ENCODE measurements at regions not wholly inside any gene's neighbourhood (a gene's known extent, or its start where the extent isn't known, plus 50 kb on each side); places are given as distances from the start of the nearest gene placed in this dataset.
"Not testable (repeated sequence)": the region's sequence is repeated elsewhere in the genome, so short reads cannot be mapped to it uniquely, and the experiment has no call there.

DNA sequence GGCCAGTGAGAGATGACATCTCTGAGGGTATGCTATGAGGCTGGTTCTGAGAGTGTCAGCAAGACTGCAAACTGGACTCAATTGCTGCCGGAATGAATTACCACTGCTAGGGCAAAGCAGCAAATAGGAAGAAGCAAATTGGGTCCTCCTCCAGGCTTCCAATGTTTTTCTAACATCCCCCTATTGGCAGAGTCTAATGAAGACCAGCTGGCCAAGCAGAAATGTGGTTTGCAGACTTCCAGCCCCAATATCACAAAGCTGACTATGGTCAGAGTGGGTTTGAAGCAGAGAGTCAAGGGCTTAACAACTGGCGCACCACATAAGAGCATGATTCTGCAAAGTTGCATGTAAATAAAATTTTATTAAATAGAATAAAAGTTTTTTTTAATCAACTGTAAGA lies 225.4 kb upstream of the GLRA2 start:
- no peaks in the 10 kb centered on the region for H3K27me3 ChIP-seq (ENCODE audit: control insufficient read depth in 2 of 2, insufficient read depth in 2 of 2, low read length in 2 of 2)
- no peaks in the 10 kb centered on the region for H3K4me1 ChIP-seq (replicated peaks in 1 of 2; ENCODE audit: control insufficient read depth in 2 of 2, insufficient read depth in 2 of 2, low read length in 2 of 2)
- intact Hi-C loops (cut with micrococcal nuclease) (no loop called here), in situ Hi-C loops (cut with MboI) (no loop called here)
- H3K79me2 ChIP-seq (ENCODE audit: control insufficient read depth, insufficient read depth, low read length): no peaks in the 10 kb centered on the region
- H3K36me3 ChIP-seq (ENCODE audit: control insufficient read depth, insufficient read depth, low read length): no peaks in the 10 kb centered on the region
- ChIA-PET POLR2A (no interaction called here), CTCF (ENCODE audit: low intra/inter-chr PET ratio) (no interaction called here)
- no peak overlapping the region for H3K4me3 ChIP-seq
- FAIRE-seq (no peak), DNase-seq (ENCODE audit: extremely low read depth in 1 of 4, low spot score in 3 of 4) (no peak), ATAC-seq (no peak)
- TF ChIP-seq KDM2B (CRISPR knock-in tag; IDR thresholded peaks at IDR 0.05) (no peak), SLC30A9 (CRISPR knock-in tag; IDR thresholded peaks at IDR 0.05) (no peak)
- TF ChIP-seq, protein P1, sequence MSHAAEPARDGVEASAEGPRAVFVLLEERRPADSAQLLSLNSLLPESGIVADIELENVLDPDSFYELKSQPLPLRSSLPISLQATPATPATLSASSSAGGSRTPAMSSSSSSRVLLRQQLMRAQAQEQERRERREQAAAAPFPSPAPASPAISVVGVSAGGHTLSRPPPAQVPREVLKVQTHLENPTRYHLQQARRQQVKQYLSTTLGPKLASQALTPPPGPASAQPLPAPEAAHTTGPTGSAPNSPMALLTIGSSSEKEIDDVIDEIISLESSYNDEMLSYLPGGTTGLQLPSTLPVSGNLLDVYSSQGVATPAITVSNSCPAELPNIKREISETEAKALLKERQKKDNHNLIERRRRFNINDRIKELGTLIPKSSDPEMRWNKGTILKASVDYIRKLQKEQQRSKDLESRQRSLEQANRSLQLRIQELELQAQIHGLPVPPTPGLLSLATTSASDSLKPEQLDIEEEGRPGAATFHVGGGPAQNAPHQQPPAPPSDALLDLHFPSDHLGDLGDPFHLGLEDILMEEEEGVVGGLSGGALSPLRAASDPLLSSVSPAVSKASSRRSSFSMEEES (CRISPR knock-in tag; IDR thresholded peaks at IDR 0.05): no peak
- no peak overlapping the region for H3K4me2 ChIP-seq (ENCODE audit: insufficient read depth, low read length)
- 0% methylated on average over 2 of the region's 2 CpGs for WGBS (ENCODE audit: insufficient coverage, low coverage, missing lambda C conversion rate)
- H3K9me1 ChIP-seq (ENCODE audit: control insufficient read depth, insufficient read depth, low read length): no peaks in the 10 kb centered on the region
- H3K27ac ChIP-seq (ENCODE audit: extremely low read depth, low read depth, low read length): no peak overlapping the region
- BruUV-seq (replicated peaks): no TSS peak
- H3K9me3 ChIP-seq (replicated peaks; ENCODE audit: control insufficient read depth, insufficient read depth, low read depth, low read length): no peaks in the 10 kb centered on the region
- H3K9ac ChIP-seq (ENCODE audit: insufficient read depth in 1 of 2, low read depth in 2 of 2, low read length in 2 of 2): no peak overlapping the region
- H4K20me1 ChIP-seq (replicated peaks; ENCODE audit: control insufficient read depth, insufficient read depth, low read length): no peaks in the 10 kb centered on the region
- no peak overlapping the region for H2AFZ ChIP-seq (ENCODE audit: low read depth, low read length)

DNA sequence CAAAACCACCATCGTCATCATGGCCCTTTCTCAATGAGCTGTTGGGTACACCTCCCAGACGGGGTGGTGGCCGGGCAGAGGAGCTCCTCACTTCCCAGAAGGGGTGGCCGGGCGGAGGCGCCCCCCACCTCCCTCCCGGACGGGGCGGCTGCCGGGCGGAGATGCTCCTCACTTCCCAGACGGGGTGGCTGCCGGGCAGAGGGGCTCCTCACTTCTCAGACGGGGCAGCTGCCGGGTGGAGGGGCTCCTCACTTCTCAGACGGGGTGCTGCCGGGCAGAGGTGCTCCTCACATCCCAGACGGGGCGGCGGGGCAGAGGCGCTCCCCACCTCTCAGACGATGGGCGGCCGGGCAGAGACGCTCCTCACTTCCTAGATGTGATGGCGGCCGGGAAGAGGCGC lies 226.8 kb upstream of the GLRA2 start:
- in situ Hi-C loops (cut with MboI); CTCF ChIA-PET (ENCODE audit: low intra/inter-chr PET ratio); FAIRE-seq; intact Hi-C loops (cut with micrococcal nuclease); H3K36me3 ChIP-seq (ENCODE audit: control insufficient read depth, insufficient read depth, low read length); POLR2A ChIA-PET; DNase-seq (ENCODE audit: extremely low read depth in 1 of 4, low spot score in 3 of 4); H3K9ac ChIP-seq (ENCODE audit: insufficient read depth in 1 of 2, low read depth in 2 of 2, low read length in 2 of 2); H2AFZ ChIP-seq (ENCODE audit: low read depth, low read length); H3K27ac ChIP-seq (ENCODE audit: extremely low read depth, low read depth, low read length); H3K4me2 ChIP-seq (ENCODE audit: insufficient read depth, low read length); BruUV-seq (replicated peaks); H3K27me3 ChIP-seq (ENCODE audit: control insufficient read depth in 2 of 2, insufficient read depth in 2 of 2, low read length in 2 of 2); ATAC-seq; H3K4me1 ChIP-seq (replicated peaks in 1 of 2; ENCODE audit: control insufficient read depth in 2 of 2, insufficient read depth in 2 of 2, low read length in 2 of 2); H3K9me3 ChIP-seq (replicated peaks; ENCODE audit: control insufficient read depth, insufficient read depth, low read depth, low read length); H3K4me3 ChIP-seq; H4K20me1 ChIP-seq (replicated peaks; ENCODE audit: control insufficient read depth, insufficient read depth, low read length); H3K9me1 ChIP-seq (ENCODE audit: control insufficient read depth, insufficient read depth, low read length); H3K79me2 ChIP-seq (ENCODE audit: control insufficient read depth, insufficient read depth, low read length): not testable (repeated sequence)
- 6% methylated on average over 9 of the region's 28 CpGs for WGBS (ENCODE audit: insufficient coverage, low coverage, missing lambda C conversion rate)
